HG02678 (cell line): ENCODE measurements at regions not wholly inside any gene's neighbourhood (a gene's known extent, or its start where the extent isn't known, plus 50 kb on each side); places are given as distances from the start of the nearest gene placed in this dataset.

Experiments
- ATAC-seq: cut with Tn5 transposase; IDR thresholded peaks from one replicate; pipeline ENCODE4 v1.9.1; 2021; ENCODE audit warnings: mild to moderate bottlenecking, moderate library complexity; ENCODE audit not compliant: unreplicated experiment

- ATAC-seq, result no peak
These were observed 195.8 kb upstream of the HABP2 start for GRCh38 chr10:113356794-113357680.

- no peak for ATAC-seq
These were observed 195.1 kb upstream of the HABP2 start for GRCh38 chr10:113357681-113358300.

DNA sequence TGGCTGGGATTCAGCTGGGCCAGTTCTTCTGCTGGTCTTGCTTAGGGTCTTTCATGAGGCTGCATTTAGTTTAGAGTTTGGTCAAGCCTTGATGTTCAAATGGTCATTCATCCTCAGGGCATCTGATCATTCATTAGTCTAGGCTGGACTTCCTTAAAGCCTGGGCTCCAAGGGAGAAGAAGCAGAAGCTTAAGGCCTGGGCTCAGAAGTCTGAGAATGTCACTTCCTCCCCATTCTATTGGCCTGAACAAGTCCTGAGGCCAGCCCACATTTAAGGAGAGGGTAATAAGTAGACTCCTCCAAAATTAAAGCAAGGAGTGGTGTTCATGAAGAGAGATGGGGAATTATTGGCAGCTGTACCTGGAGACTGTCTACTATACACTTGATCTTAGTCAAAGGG is 193.2 kb upstream of the HABP2 start:
- ATAC-seq, result no peak

GRCh38 chr10:113360870-113361269 is 192.0 kb upstream of the HABP2 start:
- ATAC-seq, result no peak

- no peak for ATAC-seq
These were observed 190.2 kb upstream of the HABP2 start for GRCh38 chr10:113362645-113363091.

DNA sequence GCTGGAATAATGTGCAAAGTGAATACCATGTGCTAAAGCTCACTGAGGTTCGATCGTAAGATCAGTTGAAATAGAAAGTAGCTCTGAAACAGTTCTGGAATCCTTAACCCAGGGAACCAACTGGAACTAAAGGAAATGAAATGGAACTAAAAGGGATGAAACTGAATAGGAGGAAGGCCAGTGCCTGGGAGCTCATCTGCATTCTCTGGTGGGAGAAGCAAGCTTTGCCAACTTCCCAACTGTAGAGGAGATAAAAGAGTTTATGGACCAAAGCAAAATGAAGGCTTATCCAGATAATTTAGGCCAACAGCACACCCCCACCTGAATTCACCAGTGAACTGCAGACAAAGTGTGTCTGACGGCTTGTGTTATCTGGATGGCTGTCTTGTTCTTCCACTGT is 188.6 kb upstream of the HABP2 start:
- no peak for ATAC-seq

DNA sequence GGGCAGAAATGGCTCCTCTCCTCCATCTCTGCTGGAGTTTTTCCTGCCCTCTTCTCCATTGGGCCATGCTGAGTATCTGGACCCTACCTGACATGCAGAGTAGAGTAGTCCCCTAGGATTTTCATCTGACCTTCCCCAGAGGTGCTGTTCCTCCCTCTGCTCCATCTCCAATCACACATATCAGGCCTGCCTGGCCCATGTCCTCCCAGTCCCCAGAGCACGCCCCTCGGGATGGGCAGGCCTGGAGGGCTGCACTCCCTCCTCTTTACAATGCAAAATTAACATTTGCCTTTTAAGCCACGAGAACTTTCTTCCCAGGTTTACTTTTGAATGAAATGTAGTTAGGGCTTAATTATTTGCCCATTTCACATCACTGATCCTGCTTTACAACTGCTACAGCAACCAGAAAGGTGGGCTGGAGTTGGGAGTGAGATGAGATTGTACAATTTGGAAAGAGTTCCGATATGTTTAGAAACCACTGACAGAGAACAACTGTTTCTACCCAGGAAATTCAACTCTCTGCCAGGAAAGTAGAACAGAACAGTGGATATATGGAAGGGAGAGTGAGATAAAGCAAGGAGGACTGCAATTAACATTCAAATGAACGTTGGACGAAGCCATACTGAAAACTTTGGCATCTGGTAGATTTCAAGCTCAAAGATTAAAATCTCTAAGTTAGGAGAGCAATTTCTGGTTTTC is 184.0 kb upstream of the HABP2 start:
- ATAC-seq, result no peak

GRCh38 chr10:113369365-113369694 is 183.5 kb upstream of the HABP2 start:
- no peak for ATAC-seq

- ATAC-seq, result no peak
These were observed 176.4 kb upstream of the HABP2 start for GRCh38 chr10:113376428-113376827.

DNA sequence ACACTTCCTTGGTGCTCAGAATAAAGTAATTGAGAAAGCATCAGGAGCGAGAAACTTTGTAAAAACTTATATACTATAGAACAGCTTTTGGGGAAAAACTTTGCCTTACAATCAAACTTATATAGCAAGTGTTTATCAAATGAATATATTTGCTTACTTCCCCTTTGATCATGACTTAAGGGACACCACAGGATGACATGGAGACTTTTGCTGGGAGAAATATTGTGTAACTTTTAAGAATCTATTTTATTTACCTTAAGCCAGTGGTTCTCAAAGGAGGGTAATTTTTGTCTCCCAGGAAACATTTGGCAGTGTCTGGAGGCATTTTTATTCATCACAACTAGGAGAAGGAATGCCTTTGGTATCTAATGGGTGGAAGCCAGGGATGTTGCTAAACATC is 173.8 kb upstream of the HABP2 start:
- ATAC-seq, result no peak

- ATAC-seq, result no peak
These were observed 171.4 kb upstream of the HABP2 start for GRCh38 chr10:113381416-113381815.

GRCh38 chr10:113381981-113382509 is 170.8 kb upstream of the HABP2 start:
- ATAC-seq, result peak; percentile 67

DNA sequence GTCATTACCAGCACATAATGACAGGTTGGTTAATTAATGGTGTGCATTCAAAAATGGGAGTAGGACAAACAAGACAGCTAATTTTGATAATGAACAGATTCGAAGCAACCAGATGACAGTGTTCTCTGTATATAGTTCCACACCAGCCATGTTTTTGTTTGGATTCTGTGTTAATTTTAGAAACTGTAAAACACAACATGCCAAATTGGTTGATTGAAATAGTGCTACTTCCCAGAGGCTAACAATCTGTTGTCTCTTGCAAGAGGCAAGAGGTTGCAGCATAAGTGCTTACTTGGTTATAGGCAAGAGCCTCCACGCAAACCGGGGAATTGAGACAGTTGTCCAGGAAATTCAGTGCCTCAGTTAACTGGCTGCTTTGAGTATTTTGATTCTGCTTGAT is 170.2 kb upstream of the HABP2 start:
- ATAC-seq, result no peak

- no peak for ATAC-seq
These were observed 168.7 kb upstream of the HABP2 start for GRCh38 chr10:113384181-113384580.

GRCh38 chr10:113385021-113385999 is 167.5 kb upstream of the HABP2 start:
- peak; percentile 82 for ATAC-seq

GRCh38 chr10:113386005-113386404 is 166.8 kb upstream of the HABP2 start:
- no peak for ATAC-seq

- no peak for ATAC-seq
These were observed 162.9 kb upstream of the HABP2 start for GRCh38 chr10:113389969-113390368.

DNA sequence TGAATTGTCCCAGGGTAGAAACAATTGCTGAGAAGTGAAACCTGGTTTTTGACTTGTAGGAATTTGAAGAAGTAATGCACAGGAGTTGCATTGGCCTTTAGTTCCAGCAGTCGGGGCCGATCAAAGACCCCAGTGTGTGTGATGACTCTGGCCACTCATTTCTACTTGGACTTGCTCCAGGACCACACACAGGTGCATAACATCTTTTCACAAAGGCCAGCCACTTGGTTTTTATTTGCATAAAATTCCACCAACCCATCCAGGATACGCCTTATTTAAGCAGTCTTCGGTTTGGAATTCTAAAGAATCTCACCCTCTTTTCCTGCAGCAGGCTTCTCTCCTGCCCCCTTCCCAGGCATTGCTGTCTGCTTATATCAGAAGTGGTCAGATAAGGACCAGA is 162.0 kb upstream of the HABP2 start:
- ATAC-seq, result no peak

DNA sequence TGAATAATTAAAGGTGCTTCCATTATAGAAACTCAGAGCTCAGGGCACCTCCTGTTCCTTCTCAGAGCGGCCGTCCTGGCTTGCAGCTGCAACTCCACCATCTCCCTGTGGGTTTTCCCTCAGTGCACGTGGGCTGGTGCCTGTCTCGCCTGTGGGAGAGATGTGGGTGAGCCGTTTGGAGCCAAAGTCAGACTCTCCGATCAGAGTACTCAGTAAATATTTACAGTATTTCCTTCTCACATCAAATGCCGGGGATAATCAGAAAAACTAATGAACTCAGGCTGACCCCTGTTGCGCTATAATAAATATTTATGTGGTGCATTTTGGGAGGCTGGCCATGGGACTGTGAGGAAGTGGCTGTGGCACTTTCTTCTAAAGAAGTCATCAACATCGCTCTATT is 155.8 kb upstream of the HABP2 start:
- no peak for ATAC-seq

DNA sequence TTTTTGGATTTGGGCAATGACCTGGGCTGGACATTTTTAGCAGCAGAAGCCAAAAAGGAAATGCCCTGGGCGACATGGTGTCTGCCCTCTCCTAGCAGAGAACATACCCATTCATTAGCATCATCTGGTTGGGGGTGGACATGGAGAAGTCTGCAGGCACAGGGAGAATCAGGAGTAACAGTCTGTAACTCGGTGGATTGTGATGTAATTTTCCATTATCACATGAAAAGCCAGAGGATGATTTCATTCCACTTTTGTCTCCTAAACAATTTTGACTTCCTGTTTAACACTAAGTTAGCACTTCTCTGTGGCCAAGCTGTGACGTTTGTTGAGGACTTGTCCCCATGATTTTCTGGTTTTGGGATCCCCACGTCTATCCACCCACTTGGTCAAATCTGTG is 153.8 kb upstream of the HABP2 start:
- no peak for ATAC-seq
